ENCODE measurements at regions not wholly inside any gene's neighbourhood (a gene's known extent, or its start where the extent isn't known, plus 50 kb on each side); places are given as distances from the start of the nearest gene placed in this dataset.

GRCh38 chr5:8299716-8300115 is 430.8 kb downstream of the MTRR start:
- no peak overlapping the region for H3K27ac ChIP-seq
- no peaks in the 10 kb centered on the region for H3K27me3 ChIP-seq (replicated peaks in 1 of 7)
- 54 to 71% (median 67%) methylated on average over 1 of the region's 1 CpG for WGBS, 5 donors
- H3K4me1 ChIP-seq: no peaks in the 10 kb centered on the region
- DNase-seq: no peak
- intact Hi-C loops (cut with DNase I; ENCODE audit: low total_unique reads): no loop called here
- no peak overlapping the region for H3K4me3 ChIP-seq
- no peak for TF ChIP-seq CTCF (IDR thresholded peaks at IDR 0.05 in 8 of 11, conservative IDR thresholded peaks at IDR 0.05 in 3 of 11)
- no peak for TF ChIP-seq POLR2A (IDR thresholded peaks at IDR 0.05)
- TF ChIP-seq POLR2AphosphoS5 (IDR thresholded peaks at IDR 0.05): no peak
- no peaks in the 10 kb centered on the region for H3K36me3 ChIP-seq
- H3K9me3 ChIP-seq: no peaks in the 10 kb centered on the region

GRCh38 chr5:8304341-8304740 is 435.4 kb downstream of the MTRR start:
- no peak overlapping the region for H3K4me3 ChIP-seq
- TF ChIP-seq POLR2A (IDR thresholded peaks at IDR 0.05): no peak
- no peak for TF ChIP-seq POLR2AphosphoS5 (IDR thresholded peaks at IDR 0.05)
- TF ChIP-seq CTCF (IDR thresholded peaks at IDR 0.05 in 8 of 11, conservative IDR thresholded peaks at IDR 0.05 in 3 of 11): no peak
- no peaks in the 10 kb centered on the region for H3K4me1 ChIP-seq
- no peak for DNase-seq
- intact Hi-C loops (cut with DNase I; ENCODE audit: low total_unique reads): no loop called here
- no peak overlapping the region for H3K27ac ChIP-seq
- H3K27me3 ChIP-seq (replicated peaks in 1 of 7): no peaks in the 10 kb centered on the region
- 82 to 90% (median 87%) methylated on average over 2 of the region's 2 CpGs for WGBS, 5 donors
- H3K36me3 ChIP-seq: no peaks in the 10 kb centered on the region
- H3K9me3 ChIP-seq: peaks cover 0 to 37% (median 11%) of the 10 kb centered on the region in 8 donors

- DNase-seq: no peak
- WGBS, 5 donors: 67 to 85% (median 82%) methylated on average over 4 to 5 of the region's 5 CpGs
- Histone ChIP-seq H3K27ac (no peak overlapping the region), H3K4me3 (no peak overlapping the region), H3K9me3 (peaks cover 0 to 57% (median 30%) of the 10 kb centered on the region in 8 donors), H3K36me3 (no peaks in the 10 kb centered on the region), H3K27me3 (replicated peaks in 1 of 7) (no peaks in the 10 kb centered on the region), H3K4me1 (no peaks in the 10 kb centered on the region)
- TF ChIP-seq CTCF (IDR thresholded peaks at IDR 0.05 in 8 of 11, conservative IDR thresholded peaks at IDR 0.05 in 3 of 11): no peak
- no peak for TF ChIP-seq POLR2AphosphoS5 (IDR thresholded peaks at IDR 0.05)
- TF ChIP-seq POLR2A (IDR thresholded peaks at IDR 0.05): no peak
- intact Hi-C loops (cut with DNase I; ENCODE audit: low total_unique reads): no loop called here
Measured at GRCh38 chr5:8306288-8306896, 437.4 kb downstream of the MTRR start.

GRCh38 chr5:8314965-8315364 is 446.0 kb downstream of the MTRR start:
- H3K4me3 ChIP-seq: no peak overlapping the region
- no peaks in the 10 kb centered on the region for H3K36me3 ChIP-seq
- TF ChIP-seq CTCF (IDR thresholded peaks at IDR 0.05 in 8 of 11, conservative IDR thresholded peaks at IDR 0.05 in 3 of 11): no peak
- no peak for TF ChIP-seq POLR2A (IDR thresholded peaks at IDR 0.05)
- no peak for TF ChIP-seq POLR2AphosphoS5 (IDR thresholded peaks at IDR 0.05)
- H3K9me3 ChIP-seq: peaks cover 0 to 29% (median 19%) of the 10 kb centered on the region in 8 donors
- H3K27me3 ChIP-seq (replicated peaks in 1 of 7): no peaks in the 10 kb centered on the region
- no peak overlapping the region for H3K27ac ChIP-seq
- H3K4me1 ChIP-seq: no peaks in the 10 kb centered on the region
- intact Hi-C loops (cut with DNase I; ENCODE audit: low total_unique reads): no loop called here
- WGBS, 5 donors: 61 to 71% (median 68%) methylated on average over 3 of the region's 3 CpGs
- no peak for DNase-seq
